PC-9 (cell line): ENCODE measurements at regions not wholly inside any gene's neighbourhood (a gene's known extent, or its start where the extent isn't known, plus 50 kb on each side); places are given as distances from the start of the nearest gene placed in this dataset.

Experiments
- BruUV-seq: library from RNA; stranded (reverse); fragments of 400-500 nt; replicated peaks from 2 replicates; lab custom pipeline; 2021; lab: Mats Ljungman, UMichigan
- CTCF ChIA-PET: fragments of 300-600 bp; sonication (Branson Sonifier 250); formaldehyde crosslinking; loops from one replicate; lab custom pipeline; 2022; ENCODE audit warnings: antibody characterized with exemption; lab: Charles Lee
- POLR2A ChIA-PET: fragments of 300-600 bp; sonication (Branson Sonifier 250); formaldehyde crosslinking; loops from one replicate; lab custom pipeline; 2022; ENCODE audit warnings: antibody characterized with exemption; ENCODE audit not compliant: unreplicated experiment; lab: Charles Lee
- DNase-seq, 2 experiments: peaks; one replicate each; pipeline versions ENCODE4 v3.0.0 to v3.0.0-alpha.2; 2015 to 2022; ENCODE audit warnings: mixed read lengths in 1 of 2
- H2AFZ ChIP-seq: fragments of 200-600 bp; sonication (generic); 2 replicates; pipeline ENCODE4 v1.8.1; 2017; ENCODE audit warnings: antibody characterized with exemption
- H3F3A ChIP-seq: fragments of 200-600 bp; sonication (generic); 2 replicates; pipeline ENCODE4 v1.8.1; 2017; ENCODE audit warnings: antibody characterized with exemption, mild to moderate bottlenecking, low read depth; ENCODE audit not compliant: insufficient read depth
- H3K27ac ChIP-seq: fragments of 200-600 bp; sonication (generic); 2 replicates; pipeline ENCODE4 v1.6.1; 2016; ENCODE audit warnings: mixed run types
- H3K27me3 ChIP-seq: fragments of 200-600 bp; sonication (generic); 2 replicates; pipeline ENCODE4 v1.6.1; 2016; ENCODE audit warnings: low read depth, mixed run types; ENCODE audit not compliant: insufficient read depth
- H3K36me3 ChIP-seq: fragments of 200-600 bp; sonication (generic); 2 replicates; pipeline ENCODE4 v1.6.1; 2016; ENCODE audit warnings: low read depth, mixed run types
- H3K4me1 ChIP-seq: fragments of 200-600 bp; sonication (generic); replicated peaks from 2 replicates; pipeline ENCODE4 v1.6.1; 2016; ENCODE audit warnings: mixed run types; ENCODE audit not compliant: insufficient read depth
- H3K4me2 ChIP-seq: fragments of 200-600 bp; sonication (generic); 2 replicates; pipeline ENCODE4 v1.6.1; 2017; ENCODE audit warnings: mixed run types
- H3K4me3 ChIP-seq: fragments of 200-600 bp; sonication (generic); 2 replicates; pipeline ENCODE4 v1.6.1; 2016; ENCODE audit warnings: mixed run types
- H3K79me2 ChIP-seq: fragments of 200-600 bp; sonication (generic); 2 replicates; pipeline ENCODE4 v1.6.1; 2017; ENCODE audit warnings: low read depth, mixed run types
- H3K9me2 ChIP-seq: fragments of 200-600 bp; sonication (generic); 2 replicates; pipeline ENCODE4 v1.8.1; 2017; ENCODE audit warnings: mild to moderate bottlenecking; ENCODE audit not compliant: insufficient read depth
- H3K9me3 ChIP-seq: fragments of 200-600 bp; sonication (generic); 2 replicates; pipeline ENCODE4 v1.8.1; 2016; ENCODE audit warnings: low read depth; ENCODE audit not compliant: insufficient read depth
- H4K20me1 ChIP-seq: fragments of 200-600 bp; sonication (generic); 2 replicates; pipeline ENCODE4 v1.8.1; 2017; ENCODE audit not compliant: insufficient read depth
- EZH2 ChIP-seq: fragments of 200-600 bp; sonication (generic); IDR thresholded peaks from 2 replicates; pipeline ENCODE4 v1.8.0; 2017; ENCODE audit warnings: antibody characterized with exemption, low read depth
- intact Hi-C: fragments of 100-400 bp; cut with micrococcal nuclease; formaldehyde crosslinking; loops from one replicate; pipeline ENCODE4 v1.10.0; 2022; ENCODE audit not compliant: unreplicated experiment
- TF ChIP-seq, protein P1 (sequence below): fragments of 200-600 bp; sonication (generic); conservative IDR thresholded peaks from 2 replicates; pipeline ENCODE4 v1.6.1; 2017; ENCODE audit warnings: mixed run types, antibody characterized with exemption, mild to moderate bottlenecking, moderate library complexity

DNA sequence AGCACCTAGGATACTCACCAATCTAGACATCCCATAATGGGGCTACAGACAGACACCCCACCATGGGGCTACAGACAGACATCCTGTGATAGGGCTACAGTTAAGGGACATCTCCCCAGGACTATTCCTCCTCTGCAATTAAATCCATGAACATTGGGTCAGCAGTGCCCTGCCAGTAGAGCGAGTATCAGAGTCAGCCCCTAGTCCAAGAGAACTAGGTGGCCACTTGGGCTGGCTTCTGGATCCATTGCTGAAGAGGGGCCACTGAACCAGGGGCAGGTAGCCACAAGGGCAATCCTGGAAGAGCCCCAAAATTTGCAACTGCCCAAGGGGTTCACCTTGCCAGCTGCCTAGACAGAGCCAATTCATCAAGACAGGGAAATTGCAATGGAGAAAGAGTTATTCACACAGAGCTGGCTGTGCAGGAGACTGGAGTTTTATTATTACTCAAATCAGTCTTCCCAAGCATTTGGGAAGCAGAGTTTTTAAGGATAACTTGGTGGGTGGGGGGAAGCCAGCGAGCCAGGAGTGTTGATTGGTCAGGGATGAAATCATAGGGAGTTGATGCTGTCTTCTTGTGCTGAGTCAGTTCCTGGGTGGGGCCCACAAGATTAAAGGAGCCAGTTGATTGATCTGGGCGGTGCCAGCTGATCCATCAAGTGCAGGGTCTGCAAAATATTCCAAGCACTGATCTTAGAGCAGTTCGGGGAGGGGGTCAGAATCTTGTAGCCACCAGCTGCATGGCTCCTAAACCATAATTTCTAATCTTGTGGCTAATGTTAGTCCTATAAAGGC, 170.2 kb upstream of the SMAD3 start:
- POLR2A ChIA-PET = no interaction called here
- Histone ChIP-seq H2AFZ (no peak overlapping the region), H3K4me1 (no peaks in the 10 kb centered on the region), H3K9me3 (no peaks in the 10 kb centered on the region), H3K36me3 (no peaks in the 10 kb centered on the region), H3K27ac (no peak overlapping the region), H4K20me1 (no peaks in the 10 kb centered on the region), H3K9me2 (no peaks in the 10 kb centered on the region), H3K79me2 (no peaks in the 10 kb centered on the region), H3K4me2 (no peak overlapping the region), H3K4me3 (no peak overlapping the region), H3K27me3 (no peaks in the 10 kb centered on the region), H3F3A (no peaks in the 10 kb centered on the region)
- CTCF ChIA-PET = no interaction called here
- DNase-seq = no peak
- BruUV-seq = no TSS peak
- TF ChIP-seq EZH2 = no peak
- TF ChIP-seq, protein P1, sequence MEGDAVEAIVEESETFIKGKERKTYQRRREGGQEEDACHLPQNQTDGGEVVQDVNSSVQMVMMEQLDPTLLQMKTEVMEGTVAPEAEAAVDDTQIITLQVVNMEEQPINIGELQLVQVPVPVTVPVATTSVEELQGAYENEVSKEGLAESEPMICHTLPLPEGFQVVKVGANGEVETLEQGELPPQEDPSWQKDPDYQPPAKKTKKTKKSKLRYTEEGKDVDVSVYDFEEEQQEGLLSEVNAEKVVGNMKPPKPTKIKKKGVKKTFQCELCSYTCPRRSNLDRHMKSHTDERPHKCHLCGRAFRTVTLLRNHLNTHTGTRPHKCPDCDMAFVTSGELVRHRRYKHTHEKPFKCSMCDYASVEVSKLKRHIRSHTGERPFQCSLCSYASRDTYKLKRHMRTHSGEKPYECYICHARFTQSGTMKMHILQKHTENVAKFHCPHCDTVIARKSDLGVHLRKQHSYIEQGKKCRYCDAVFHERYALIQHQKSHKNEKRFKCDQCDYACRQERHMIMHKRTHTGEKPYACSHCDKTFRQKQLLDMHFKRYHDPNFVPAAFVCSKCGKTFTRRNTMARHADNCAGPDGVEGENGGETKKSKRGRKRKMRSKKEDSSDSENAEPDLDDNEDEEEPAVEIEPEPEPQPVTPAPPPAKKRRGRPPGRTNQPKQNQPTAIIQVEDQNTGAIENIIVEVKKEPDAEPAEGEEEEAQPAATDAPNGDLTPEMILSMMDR = no peak
- intact Hi-C loops = no loop called here

DNA sequence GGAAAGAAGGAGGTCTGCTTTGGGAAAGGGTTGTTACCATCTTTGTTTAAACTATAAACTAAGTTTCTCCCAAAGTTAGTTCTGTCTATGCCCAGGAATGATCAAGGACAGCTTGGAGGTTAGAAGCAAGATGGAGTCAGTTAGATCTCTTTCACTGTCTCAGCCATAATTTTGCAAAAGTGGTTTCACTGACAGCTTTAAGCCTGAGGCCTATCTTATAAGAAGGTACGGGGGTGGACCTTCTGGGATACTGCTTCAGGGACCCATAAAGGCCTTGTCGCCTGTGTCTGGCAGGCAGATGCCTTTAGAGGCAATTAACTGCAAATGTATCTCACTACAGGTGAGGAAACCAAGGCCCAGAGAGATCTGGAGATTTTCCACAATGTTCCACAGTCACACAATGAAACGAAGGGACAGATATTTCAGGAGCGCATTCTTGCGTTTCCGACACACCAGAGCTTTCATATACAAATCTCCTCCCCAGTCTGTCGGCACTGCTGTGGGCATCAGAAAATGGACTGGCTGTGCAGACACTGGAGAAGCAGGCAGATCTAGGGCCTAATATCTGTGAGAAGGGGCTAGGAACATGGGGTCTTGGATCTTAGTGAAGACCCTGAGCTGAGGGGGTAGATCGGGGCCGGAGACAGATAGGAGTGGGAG, 169.5 kb upstream of the SMAD3 start:
- DNase-seq = no peak
- no peaks in the 10 kb centered on the region for H3K27me3 ChIP-seq
- intact Hi-C loops = no loop called here
- H3K36me3 ChIP-seq = no peaks in the 10 kb centered on the region
- no peaks in the 10 kb centered on the region for H3K79me2 ChIP-seq
- no peaks in the 10 kb centered on the region for H3K9me3 ChIP-seq
- ChIA-PET POLR2A (no interaction called here), CTCF (no interaction called here)
- H3K9me2 ChIP-seq = no peaks in the 10 kb centered on the region
- no peaks in the 10 kb centered on the region for H4K20me1 ChIP-seq
- TF ChIP-seq, protein P1 = no peak
- no peak for TF ChIP-seq EZH2
- H2AFZ ChIP-seq = no peak overlapping the region
- H3F3A ChIP-seq = no peaks in the 10 kb centered on the region
- no peak overlapping the region for H3K27ac ChIP-seq
- H3K4me3 ChIP-seq = no peak overlapping the region
- H3K4me2 ChIP-seq = no peak overlapping the region
- BruUV-seq = no TSS peak
- no peaks in the 10 kb centered on the region for H3K4me1 ChIP-seq

DNA sequence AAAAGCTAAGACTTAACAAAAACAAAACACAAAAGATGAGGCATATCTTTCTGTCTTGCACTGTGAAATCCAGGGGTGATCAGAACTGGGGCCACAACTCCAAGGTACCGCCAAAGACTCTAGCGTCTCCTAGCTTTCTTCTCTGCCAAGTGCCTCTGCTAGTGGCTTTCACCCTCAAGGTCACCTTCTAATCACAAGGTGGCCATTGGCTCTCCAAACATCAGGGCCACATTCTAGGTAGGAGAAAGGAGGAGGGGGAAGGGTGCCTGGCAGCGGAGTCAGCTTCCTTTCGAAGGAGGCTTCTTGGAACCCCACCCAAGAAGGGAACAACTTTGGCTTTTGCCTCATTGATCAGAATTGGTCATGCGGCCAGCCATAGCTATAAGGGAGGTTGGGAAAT, 168.8 kb upstream of the SMAD3 start:
- TF ChIP-seq, protein P1 = no peak
- no peak for TF ChIP-seq EZH2
- no peak overlapping the region for H3K4me3 ChIP-seq
- H3K4me1 ChIP-seq = no peaks in the 10 kb centered on the region
- no peaks in the 10 kb centered on the region for H3K9me2 ChIP-seq
- intact Hi-C loops = no loop called here
- no peak overlapping the region for H3K27ac ChIP-seq
- ChIA-PET POLR2A (interaction anchor here (0.6 kb wide), 1 partner anchor 1331 kb away, joined by 8 read pairs; no protein-coding TSS in a partner anchor), CTCF (no interaction called here)
- no peaks in the 10 kb centered on the region for H3K27me3 ChIP-seq
- no peak overlapping the region for H3K4me2 ChIP-seq
- H2AFZ ChIP-seq = no peak overlapping the region
- H3F3A ChIP-seq = no peaks in the 10 kb centered on the region
- no TSS peak for BruUV-seq
- no peak for DNase-seq
- H3K9me3 ChIP-seq = no peaks in the 10 kb centered on the region
- H3K79me2 ChIP-seq = no peaks in the 10 kb centered on the region
- no peaks in the 10 kb centered on the region for H3K36me3 ChIP-seq
- no peaks in the 10 kb centered on the region for H4K20me1 ChIP-seq
